ENCODE measurements at regions not wholly inside any gene's neighbourhood (a gene's known extent, or its start where the extent isn't known, plus 50 kb on each side); places are given as distances from the start of the nearest gene placed in this dataset.

DNA sequence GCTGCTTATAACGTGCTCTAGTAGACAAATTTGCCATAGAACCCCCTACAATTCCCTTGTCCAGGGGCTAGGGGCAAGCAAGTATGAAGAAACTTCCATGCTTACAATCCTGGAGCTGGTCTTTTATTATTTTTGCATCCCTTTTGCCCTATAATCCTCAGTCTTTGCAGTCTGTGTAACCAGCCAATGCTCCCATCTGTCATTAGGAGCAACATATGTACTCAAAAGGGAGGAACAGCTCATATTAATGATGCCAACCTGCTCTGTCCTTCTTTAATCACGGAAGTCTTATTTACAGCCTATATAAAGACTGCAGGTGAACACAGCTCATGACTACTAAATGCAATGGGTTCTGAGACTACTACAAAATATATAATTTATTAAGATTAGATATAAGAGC lies 263.3 kb downstream of the ZIC1 start:
- DNase-seq (ENCODE audit: low read depth) = no peak
- no peak overlapping the region for H3K4me3 ChIP-seq (ENCODE audit: low read depth, low read length)
- TF ChIP-seq, protein P1, sequence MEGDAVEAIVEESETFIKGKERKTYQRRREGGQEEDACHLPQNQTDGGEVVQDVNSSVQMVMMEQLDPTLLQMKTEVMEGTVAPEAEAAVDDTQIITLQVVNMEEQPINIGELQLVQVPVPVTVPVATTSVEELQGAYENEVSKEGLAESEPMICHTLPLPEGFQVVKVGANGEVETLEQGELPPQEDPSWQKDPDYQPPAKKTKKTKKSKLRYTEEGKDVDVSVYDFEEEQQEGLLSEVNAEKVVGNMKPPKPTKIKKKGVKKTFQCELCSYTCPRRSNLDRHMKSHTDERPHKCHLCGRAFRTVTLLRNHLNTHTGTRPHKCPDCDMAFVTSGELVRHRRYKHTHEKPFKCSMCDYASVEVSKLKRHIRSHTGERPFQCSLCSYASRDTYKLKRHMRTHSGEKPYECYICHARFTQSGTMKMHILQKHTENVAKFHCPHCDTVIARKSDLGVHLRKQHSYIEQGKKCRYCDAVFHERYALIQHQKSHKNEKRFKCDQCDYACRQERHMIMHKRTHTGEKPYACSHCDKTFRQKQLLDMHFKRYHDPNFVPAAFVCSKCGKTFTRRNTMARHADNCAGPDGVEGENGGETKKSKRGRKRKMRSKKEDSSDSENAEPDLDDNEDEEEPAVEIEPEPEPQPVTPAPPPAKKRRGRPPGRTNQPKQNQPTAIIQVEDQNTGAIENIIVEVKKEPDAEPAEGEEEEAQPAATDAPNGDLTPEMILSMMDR (IDR thresholded peaks at IDR 0.05; ENCODE audit: low read depth, low read length, missing control alignments) = no peak

DNA sequence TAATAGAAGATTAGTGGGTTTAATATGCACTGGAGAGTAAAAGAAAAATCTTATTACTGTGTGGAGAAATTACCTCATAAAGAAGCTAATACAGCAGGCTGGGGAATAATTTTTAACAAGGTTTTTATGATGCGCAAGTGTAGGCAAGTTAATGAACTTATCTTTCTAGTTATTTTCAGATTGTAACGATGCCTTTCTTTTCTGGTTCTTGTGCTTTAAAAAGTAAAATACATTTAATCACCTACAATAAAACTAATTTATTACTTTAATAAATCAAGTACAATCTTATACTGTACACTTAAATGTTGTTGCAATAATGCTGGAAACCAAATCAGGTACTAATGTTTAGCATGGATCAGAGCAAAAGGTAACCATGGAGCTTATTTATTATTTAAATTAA lies 266.6 kb downstream of the ZIC1 start:
- TF ChIP-seq, protein P1 (IDR thresholded peaks at IDR 0.05; ENCODE audit: low read depth, low read length, missing control alignments) = no peak
- DNase-seq (ENCODE audit: low read depth) = no peak
- H3K4me3 ChIP-seq (ENCODE audit: low read depth, low read length) = no peak overlapping the region

DNA sequence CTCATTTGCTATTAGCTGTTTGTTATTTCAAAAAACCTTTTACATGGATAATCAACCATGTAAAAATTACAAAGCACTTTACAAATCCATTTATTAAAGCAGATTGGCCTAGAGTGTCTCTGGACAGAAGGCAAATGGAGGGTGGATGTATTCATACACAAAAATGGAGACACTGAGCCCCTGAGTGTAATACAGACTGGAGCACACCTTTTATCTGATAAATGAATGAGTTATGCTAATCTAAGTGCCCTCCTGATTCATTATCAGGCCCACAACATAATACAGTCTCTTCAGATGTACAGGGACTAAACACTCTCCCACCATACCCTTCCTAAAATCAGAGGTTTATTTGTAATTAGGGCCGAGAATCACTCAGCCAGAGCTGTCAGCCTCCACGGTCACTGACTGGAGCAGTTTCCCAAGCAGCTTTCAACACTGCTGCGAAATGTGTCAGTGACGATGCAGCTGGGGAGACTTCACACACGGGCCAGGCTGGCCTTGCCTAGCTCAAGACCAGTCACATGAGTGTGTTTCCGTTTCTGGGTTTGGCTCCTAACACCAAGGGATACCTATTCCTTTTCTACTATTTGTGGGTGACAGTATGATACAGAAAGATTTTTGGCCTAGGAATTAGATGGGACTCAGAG lies 271.8 kb downstream of the ZIC1 start:
- no peak overlapping the region for H3K4me3 ChIP-seq (ENCODE audit: low read depth, low read length)
- TF ChIP-seq, protein P1 (IDR thresholded peaks at IDR 0.05; ENCODE audit: low read depth, low read length, missing control alignments) = no peak
- no peak for DNase-seq (ENCODE audit: low read depth)

DNA sequence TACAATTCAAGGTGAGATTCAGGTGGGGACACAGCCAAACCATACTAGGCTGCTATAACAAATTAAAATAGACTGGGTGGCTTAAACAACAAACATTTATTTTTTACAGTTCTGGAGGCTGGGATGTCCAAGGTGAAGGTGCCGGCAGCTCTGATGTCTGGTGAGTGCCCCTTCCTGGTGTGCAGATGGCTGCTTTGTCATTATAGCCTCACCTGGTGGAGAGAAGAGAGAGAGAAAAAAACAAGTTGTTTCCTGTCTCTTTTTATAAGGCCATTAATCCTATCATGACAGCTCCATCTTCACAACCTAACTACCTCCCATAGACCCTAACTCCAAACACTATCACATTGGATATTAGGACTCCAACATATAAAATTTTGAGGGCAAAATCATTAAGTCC lies 279.7 kb downstream of the ZIC1 start:
- no peak overlapping the region for H3K4me3 ChIP-seq (ENCODE audit: low read depth, low read length)
- TF ChIP-seq, protein P1 (IDR thresholded peaks at IDR 0.05; ENCODE audit: low read depth, low read length, missing control alignments) = no peak
- DNase-seq (ENCODE audit: low read depth) = no peak

DNA sequence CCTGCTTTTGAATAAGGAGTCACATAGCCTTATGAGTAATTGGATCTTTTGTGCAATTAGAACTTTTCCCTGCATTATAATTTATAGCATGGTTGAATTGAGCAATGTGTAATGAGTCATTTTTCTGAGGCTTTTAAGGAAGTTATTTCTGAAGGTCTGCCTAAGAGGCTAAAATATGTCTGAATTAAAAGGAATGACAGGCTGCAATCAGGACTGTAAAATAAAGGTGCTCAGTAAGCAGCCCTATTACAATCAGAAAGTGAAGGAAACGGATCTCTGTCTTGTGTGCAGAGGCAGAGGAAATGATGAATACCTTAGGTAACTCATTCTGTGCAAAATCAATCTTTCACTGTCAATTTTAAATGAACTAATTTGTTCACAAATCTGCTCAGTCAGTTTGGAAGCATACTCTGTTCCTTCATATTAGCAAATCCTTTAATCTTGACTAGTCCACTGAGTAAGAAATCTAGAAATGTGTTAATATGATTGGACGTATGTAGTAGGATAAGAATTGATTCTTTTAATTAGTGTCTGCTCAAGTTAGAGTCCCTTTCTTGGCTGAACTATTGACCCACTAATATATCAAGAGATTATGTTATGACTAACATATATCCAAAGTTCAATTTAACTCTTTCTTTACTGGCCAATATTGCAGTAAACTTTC lies 290.1 kb downstream of the ZIC1 start:
- no peak for DNase-seq (ENCODE audit: low read depth)
- H3K4me3 ChIP-seq (ENCODE audit: low read depth, low read length) = no peak overlapping the region

DNA sequence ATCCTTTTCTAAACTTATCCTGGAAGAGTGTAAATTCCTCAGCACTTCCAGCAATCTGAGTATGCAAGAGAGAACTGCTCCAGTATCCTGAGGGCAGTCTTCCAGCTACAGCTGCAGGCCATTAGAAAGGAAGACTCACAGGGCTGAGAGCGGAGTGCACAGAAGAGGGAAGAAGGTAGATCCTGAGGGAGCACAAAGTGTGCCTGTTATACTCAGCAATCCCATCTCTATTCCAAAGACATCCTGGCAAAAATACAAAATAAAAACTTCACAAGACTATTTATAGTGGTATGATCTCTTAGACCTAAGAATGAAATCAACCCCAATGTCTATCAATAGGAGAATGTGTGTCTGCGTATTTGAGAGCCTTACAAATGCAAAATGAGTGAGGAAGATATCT lies 292.0 kb downstream of the ZIC1 start:
- TF ChIP-seq, protein P1 (IDR thresholded peaks at IDR 0.05; ENCODE audit: low read depth, low read length, missing control alignments) = no peak
- no peak for DNase-seq (ENCODE audit: low read depth)
- no peak overlapping the region for H3K4me3 ChIP-seq (ENCODE audit: low read depth, low read length)

More for the DNA sequence above, 290.1 kb downstream of the ZIC1 start:
- TF ChIP-seq, protein P1 (IDR thresholded peaks at IDR 0.05; ENCODE audit: low read depth, low read length, missing control alignments) = no peak

DNA sequence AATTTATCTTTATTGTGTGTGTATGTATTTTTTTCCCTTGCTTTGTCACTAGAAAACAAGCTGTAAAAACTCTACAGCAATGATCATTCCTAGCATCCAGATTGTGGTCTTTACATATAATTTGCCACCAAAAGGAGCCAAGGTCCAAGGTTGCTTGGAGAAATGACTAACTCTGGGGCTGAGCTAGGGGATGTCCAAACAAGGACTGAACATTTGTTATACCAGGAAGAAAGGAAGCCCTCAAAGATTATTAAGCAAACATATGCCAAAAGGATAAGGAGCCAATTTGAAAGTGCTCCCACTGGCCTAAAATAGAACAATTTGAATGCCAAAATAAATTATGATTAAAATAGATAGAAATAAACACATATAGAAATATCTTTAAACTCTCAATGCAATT lies 293.3 kb downstream of the ZIC1 start:
- H3K4me3 ChIP-seq (ENCODE audit: low read depth, low read length) = no peak overlapping the region
- TF ChIP-seq, protein P1 (IDR thresholded peaks at IDR 0.05; ENCODE audit: low read depth, low read length, missing control alignments) = no peak
- no peak for DNase-seq (ENCODE audit: low read depth)

All from GM12864 (cell line).